PFSK-1 (cell line): ENCODE measurements at regions not wholly inside any gene's neighbourhood (a gene's known extent, or its start where the extent isn't known, plus 50 kb on each side); places are given as distances from the start of the nearest gene placed in this dataset.

Experiments used
- FOXP2 ChIP-seq: optimal IDR thresholded peaks from 2 replicates; pipeline ENCODE3; 2011; ENCODE audit warnings: borderline replicate concordance, control low read depth, inconsistent platforms; ENCODE audit not compliant: insufficient read depth; ENCODE audit errors: extremely low read length, extremely low read depth
- POLR2AphosphoS5 ChIP-seq: IDR thresholded peaks from 2 replicates; pipeline ENCODE4 v1.6.1; 2012; ENCODE audit warnings: low read depth, mild to moderate bottlenecking, control low read depth, low read length, moderate library complexity
- SIN3A ChIP-seq: IDR thresholded peaks from 2 replicates; pipeline ENCODE4 v1.6.1; 2012; ENCODE audit warnings: mild to moderate bottlenecking, low read length, moderate library complexity, borderline replicate concordance; ENCODE audit not compliant: insufficient read depth
- TAF1 ChIP-seq: IDR thresholded peaks from 2 replicates; pipeline ENCODE4 v1.6.1; 2012; ENCODE audit warnings: low read length, control low read depth, borderline replicate concordance; ENCODE audit not compliant: insufficient read depth
- TF ChIP-seq, protein P1 (sequence below), 2 experiments: IDR thresholded peaks; 2 replicates each; pipeline versions ENCODE4 v1.6.1 to v1.8.0; 2011 to 2012; ENCODE audit warnings: low read depth in 2 of 2, low read length in 2 of 2, control low read depth in 1 of 2, inconsistent platforms in 1 of 2, mild to moderate bottlenecking in 1 of 2, moderate library complexity in 1 of 2; ENCODE audit not compliant: insufficient read depth in 1 of 2

DNA sequence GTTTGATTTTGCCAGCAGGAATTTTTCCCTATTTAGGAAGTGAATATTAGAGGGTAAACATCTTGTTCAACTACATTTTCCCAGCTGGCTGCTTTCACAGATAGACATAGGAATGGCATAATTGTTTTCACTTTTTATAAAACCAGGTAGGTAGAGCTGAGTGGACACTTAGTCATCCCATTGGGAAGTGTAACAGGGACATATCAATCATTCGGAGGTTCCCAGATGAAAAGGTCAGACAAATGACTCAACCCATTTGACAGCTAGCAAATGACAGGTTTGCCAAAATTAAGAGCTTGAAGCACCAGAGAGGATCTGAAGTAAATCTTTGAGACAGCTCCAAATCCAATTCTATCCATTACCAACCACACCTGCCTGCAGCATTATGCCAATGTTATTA lies 205.3 kb downstream of the SLC39A8 start:
- no peak for TF ChIP-seq SIN3A
- no peak for TF ChIP-seq POLR2AphosphoS5
- TF ChIP-seq, protein P1, sequence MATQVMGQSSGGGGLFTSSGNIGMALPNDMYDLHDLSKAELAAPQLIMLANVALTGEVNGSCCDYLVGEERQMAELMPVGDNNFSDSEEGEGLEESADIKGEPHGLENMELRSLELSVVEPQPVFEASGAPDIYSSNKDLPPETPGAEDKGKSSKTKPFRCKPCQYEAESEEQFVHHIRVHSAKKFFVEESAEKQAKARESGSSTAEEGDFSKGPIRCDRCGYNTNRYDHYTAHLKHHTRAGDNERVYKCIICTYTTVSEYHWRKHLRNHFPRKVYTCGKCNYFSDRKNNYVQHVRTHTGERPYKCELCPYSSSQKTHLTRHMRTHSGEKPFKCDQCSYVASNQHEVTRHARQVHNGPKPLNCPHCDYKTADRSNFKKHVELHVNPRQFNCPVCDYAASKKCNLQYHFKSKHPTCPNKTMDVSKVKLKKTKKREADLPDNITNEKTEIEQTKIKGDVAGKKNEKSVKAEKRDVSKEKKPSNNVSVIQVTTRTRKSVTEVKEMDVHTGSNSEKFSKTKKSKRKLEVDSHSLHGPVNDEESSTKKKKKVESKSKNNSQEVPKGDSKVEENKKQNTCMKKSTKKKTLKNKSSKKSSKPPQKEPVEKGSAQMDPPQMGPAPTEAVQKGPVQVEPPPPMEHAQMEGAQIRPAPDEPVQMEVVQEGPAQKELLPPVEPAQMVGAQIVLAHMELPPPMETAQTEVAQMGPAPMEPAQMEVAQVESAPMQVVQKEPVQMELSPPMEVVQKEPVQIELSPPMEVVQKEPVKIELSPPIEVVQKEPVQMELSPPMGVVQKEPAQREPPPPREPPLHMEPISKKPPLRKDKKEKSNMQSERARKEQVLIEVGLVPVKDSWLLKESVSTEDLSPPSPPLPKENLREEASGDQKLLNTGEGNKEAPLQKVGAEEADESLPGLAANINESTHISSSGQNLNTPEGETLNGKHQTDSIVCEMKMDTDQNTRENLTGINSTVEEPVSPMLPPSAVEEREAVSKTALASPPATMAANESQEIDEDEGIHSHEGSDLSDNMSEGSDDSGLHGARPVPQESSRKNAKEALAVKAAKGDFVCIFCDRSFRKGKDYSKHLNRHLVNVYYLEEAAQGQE (IDR thresholded peaks at IDR 0.05; ENCODE audit: insufficient read depth in 1 of 2, low read depth in 2 of 2, low read length in 2 of 2): no peak
- no peak for TF ChIP-seq TAF1
- no peak for TF ChIP-seq FOXP2

DNA sequence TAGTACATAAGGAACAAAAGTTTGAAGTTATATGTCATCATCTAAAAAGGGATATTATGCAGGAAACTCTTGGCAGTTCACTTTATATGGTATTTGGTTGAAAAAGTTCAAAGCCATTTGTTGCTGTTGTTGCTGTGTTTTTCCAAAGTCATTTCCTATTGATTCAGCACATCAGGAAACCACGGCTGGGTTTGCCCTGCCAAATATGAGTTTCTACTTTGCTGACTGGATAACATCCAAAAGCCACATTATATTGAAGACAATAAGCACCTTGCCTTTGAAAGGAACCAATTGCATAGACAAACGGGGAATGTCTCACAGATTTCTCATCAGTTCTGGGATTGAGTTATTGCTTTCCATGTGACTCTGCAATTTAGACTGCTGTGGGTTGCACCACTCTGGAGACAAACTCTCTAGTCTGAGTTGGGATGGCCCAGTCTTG lies 206.1 kb downstream of the SLC39A8 start:
- TF ChIP-seq SIN3A (no peak), POLR2AphosphoS5 (no peak), TAF1 (no peak), FOXP2 (no peak)
- TF ChIP-seq, protein P1 (IDR thresholded peaks at IDR 0.05; ENCODE audit: insufficient read depth in 1 of 2, low read depth in 2 of 2, low read length in 2 of 2): no peak

DNA sequence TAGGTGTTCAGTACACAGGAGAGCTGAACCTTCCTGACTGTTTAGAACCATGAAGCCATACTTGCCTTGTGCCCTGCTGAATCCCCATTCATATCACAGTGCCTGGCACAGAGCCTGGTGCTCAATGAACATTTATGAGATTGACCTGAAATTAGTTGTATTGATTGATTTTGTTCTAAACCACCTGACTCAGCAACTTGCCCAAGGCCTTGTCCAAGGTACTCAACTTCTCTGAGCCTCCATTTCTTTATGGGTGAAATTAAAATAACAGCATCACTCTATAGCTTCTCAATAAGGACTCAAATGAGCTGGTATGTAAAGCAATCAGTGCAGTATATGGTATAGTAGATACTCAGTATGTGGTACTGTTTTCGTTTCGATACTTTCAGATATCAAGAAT lies 208.1 kb downstream of the SLC39A8 start:
- TF ChIP-seq SIN3A (no peak), POLR2AphosphoS5 (no peak)
- TF ChIP-seq, protein P1 (IDR thresholded peaks at IDR 0.05; ENCODE audit: insufficient read depth in 1 of 2, low read depth in 2 of 2, low read length in 2 of 2): peak in 1 of 2 experiments; percentile 83; a peak in 2 of 4 replicates

DNA sequence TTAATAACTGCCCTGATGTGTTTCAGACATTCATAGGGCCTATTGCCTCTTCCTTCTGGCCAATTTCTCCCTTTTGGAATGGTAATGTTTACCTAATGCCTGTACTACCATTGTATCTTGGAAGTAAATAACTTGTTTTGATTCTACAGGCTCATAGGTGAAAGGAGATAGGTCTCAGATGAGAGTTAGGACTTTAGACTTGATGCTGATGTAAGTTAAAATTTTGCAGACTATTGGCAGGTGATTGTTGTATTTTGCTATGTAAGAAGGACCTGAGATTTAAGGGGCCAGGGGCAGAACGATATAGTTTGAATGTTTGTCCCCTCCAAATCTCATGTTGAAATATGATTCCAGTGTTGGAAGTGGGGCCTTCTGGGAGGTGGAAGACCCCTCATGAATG lies 215.5 kb downstream of the SLC39A8 start:
- TF ChIP-seq SIN3A: no peak
- TF ChIP-seq FOXP2: no peak
- no peak for TF ChIP-seq POLR2AphosphoS5
- TF ChIP-seq, protein P1 (IDR thresholded peaks at IDR 0.05; ENCODE audit: insufficient read depth in 1 of 2, low read depth in 2 of 2, low read length in 2 of 2): no peak
- no peak for TF ChIP-seq TAF1
